ENCODE measurements at regions not wholly inside any gene's neighbourhood (a gene's known extent, or its start where the extent isn't known, plus 50 kb on each side); places are given as distances from the start of the nearest gene placed in this dataset.

- Histone ChIP-seq H3K9me3 (ENCODE audit: severe bottlenecking) (no peaks in the 10 kb centered on the region), H3K27me3 (ENCODE audit: insufficient read depth, low read depth, severe bottlenecking) (no peaks in the 10 kb centered on the region), H3K4me3 (ENCODE audit: low read depth, low read length) (no peak overlapping the region), H3K36me3 (no peaks in the 10 kb centered on the region), H3K27ac (no peak overlapping the region)
- no peak for TF ChIP-seq CTCF (IDR thresholded peaks at IDR 0.05; ENCODE audit: low read depth, low read length)
- no peak for DNase-seq
Observed at GRCh38 chr13:58298556-58299135, 667.1 kb downstream of the PCDH17 start.

DNA sequence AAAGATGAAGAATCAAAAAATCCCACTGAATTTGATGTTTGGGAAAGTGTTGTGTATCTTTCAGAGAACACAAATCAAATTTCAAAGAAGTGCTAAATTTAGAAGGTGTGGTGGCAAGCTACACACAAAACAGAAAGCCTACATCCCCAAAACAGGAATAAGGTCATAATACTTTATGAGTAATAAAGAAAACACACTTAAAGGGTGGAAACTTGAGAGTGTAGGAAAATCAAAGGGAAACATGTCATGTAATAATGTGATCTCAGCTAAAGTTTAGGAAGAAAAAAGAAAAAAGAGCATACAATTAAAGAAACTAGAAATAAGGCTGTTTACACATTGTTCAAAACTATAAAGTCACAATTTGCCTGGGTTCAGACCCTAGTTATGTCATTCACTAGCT, 668.7 kb downstream of the PCDH17 start:
- no peak overlapping the region for H3K4me3 ChIP-seq (ENCODE audit: low read depth, low read length)
- no peaks in the 10 kb centered on the region for H3K27me3 ChIP-seq (ENCODE audit: insufficient read depth, low read depth, severe bottlenecking)
- no peak overlapping the region for H3K27ac ChIP-seq
- H3K36me3 ChIP-seq: no peaks in the 10 kb centered on the region
- TF ChIP-seq CTCF (IDR thresholded peaks at IDR 0.05; ENCODE audit: low read depth, low read length): no peak
- no peak for DNase-seq
- H3K9me3 ChIP-seq (ENCODE audit: severe bottlenecking): no peaks in the 10 kb centered on the region

- Histone ChIP-seq H3K36me3 (no peaks in the 10 kb centered on the region), H3K27ac (no peak overlapping the region), H3K27me3 (ENCODE audit: insufficient read depth, low read depth, severe bottlenecking) (no peaks in the 10 kb centered on the region), H3K4me3 (ENCODE audit: low read depth, low read length) (no peak overlapping the region), H3K9me3 (ENCODE audit: severe bottlenecking) (no peaks in the 10 kb centered on the region)
- TF ChIP-seq CTCF (IDR thresholded peaks at IDR 0.05; ENCODE audit: low read depth, low read length): no peak
- no peak for DNase-seq
Observed at GRCh38 chr13:58300974-58301681, 669.6 kb downstream of the PCDH17 start.

GRCh38 chr13:58302349-58302748, 670.8 kb downstream of the PCDH17 start:
- H3K4me3 ChIP-seq (ENCODE audit: low read depth, low read length): no peak overlapping the region
- TF ChIP-seq CTCF (IDR thresholded peaks at IDR 0.05; ENCODE audit: low read depth, low read length): no peak
- H3K36me3 ChIP-seq: no peaks in the 10 kb centered on the region
- DNase-seq: no peak
- H3K9me3 ChIP-seq (ENCODE audit: severe bottlenecking): no peaks in the 10 kb centered on the region
- no peak overlapping the region for H3K27ac ChIP-seq
- H3K27me3 ChIP-seq (ENCODE audit: insufficient read depth, low read depth, severe bottlenecking): no peaks in the 10 kb centered on the region

DNA sequence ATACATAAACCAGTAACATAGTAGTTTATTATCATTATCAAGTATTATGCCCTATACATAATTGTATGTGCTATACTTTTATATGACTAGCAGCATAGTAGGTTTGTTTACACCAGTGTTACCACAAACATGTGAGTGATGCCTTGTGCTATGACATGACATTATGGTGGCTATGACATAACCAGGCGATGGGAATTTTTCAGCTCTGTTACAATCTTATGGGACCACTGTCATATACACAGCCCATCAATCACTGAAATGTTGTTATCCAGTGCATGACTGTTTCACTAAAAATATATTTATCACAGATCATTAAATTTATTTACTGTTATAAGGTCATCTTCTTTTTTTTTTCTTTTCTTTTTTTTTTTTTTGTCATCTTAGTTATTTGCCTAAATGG, 674.5 kb downstream of the PCDH17 start:
- TF ChIP-seq CTCF (IDR thresholded peaks at IDR 0.05; ENCODE audit: low read depth, low read length): no peak
- Histone ChIP-seq H3K9me3 (ENCODE audit: severe bottlenecking) (no peaks in the 10 kb centered on the region), H3K27ac (no peak overlapping the region), H3K27me3 (ENCODE audit: insufficient read depth, low read depth, severe bottlenecking) (no peaks in the 10 kb centered on the region), H3K4me3 (ENCODE audit: low read depth, low read length) (no peak overlapping the region), H3K36me3 (no peaks in the 10 kb centered on the region)
- no peak for DNase-seq

GRCh38 chr13:58313219-58313618, 681.7 kb downstream of the PCDH17 start:
- no peak for TF ChIP-seq CTCF (IDR thresholded peaks at IDR 0.05; ENCODE audit: low read depth, low read length)
- no peak for DNase-seq
- Histone ChIP-seq H3K27me3 (ENCODE audit: insufficient read depth, low read depth, severe bottlenecking) (no peaks in the 10 kb centered on the region), H3K9me3 (ENCODE audit: severe bottlenecking) (no peaks in the 10 kb centered on the region), H3K27ac (no peak overlapping the region), H3K4me3 (ENCODE audit: low read depth, low read length) (no peak overlapping the region), H3K36me3 (no peaks in the 10 kb centered on the region)

Data from WERI-Rb-1 (cell line).